ENCODE measurements at regions not wholly inside any gene's neighbourhood (a gene's known extent, or its start where the extent isn't known, plus 50 kb on each side); places are given as distances from the start of the nearest gene placed in this dataset.

DNA sequence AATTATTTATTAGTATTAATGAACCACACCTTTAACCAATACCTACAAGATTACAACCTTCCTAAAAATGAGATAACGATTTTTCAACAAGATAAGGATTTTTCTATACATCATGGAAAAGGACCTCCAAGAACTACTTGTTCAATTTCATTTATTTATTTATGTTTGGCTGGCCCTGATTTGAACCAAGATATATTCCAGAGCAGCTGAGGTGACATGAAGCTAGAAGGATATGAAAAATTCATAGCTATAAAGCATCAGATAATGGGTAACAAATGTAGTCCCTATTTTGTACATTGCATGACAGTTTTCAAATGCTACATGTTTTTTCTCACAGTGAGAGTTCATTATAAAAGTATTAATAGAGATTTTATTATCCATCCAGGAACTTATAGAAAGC, 798.5 kb upstream of the ARRDC3 start:
- intact Hi-C loops (cut with DNase I; ENCODE audit: low total_unique reads), result no loop called here
- Histone ChIP-seq H3K27me3 (replicated peaks in 1 of 7) (no peaks in the 10 kb centered on the region), H3K27ac (no peak overlapping the region), H3K36me3 (no peaks in the 10 kb centered on the region), H3K9me3 (no peaks in the 10 kb centered on the region), H3K4me3 (no peak overlapping the region), H3K4me1 (no peaks in the 10 kb centered on the region)
- no peak for DNase-seq
- TF ChIP-seq POLR2AphosphoS5 (IDR thresholded peaks at IDR 0.05) (no peak), POLR2A (IDR thresholded peaks at IDR 0.05) (no peak)
- TF ChIP-seq, protein P1, sequence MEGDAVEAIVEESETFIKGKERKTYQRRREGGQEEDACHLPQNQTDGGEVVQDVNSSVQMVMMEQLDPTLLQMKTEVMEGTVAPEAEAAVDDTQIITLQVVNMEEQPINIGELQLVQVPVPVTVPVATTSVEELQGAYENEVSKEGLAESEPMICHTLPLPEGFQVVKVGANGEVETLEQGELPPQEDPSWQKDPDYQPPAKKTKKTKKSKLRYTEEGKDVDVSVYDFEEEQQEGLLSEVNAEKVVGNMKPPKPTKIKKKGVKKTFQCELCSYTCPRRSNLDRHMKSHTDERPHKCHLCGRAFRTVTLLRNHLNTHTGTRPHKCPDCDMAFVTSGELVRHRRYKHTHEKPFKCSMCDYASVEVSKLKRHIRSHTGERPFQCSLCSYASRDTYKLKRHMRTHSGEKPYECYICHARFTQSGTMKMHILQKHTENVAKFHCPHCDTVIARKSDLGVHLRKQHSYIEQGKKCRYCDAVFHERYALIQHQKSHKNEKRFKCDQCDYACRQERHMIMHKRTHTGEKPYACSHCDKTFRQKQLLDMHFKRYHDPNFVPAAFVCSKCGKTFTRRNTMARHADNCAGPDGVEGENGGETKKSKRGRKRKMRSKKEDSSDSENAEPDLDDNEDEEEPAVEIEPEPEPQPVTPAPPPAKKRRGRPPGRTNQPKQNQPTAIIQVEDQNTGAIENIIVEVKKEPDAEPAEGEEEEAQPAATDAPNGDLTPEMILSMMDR (IDR thresholded peaks at IDR 0.05 in 8 of 11, conservative IDR thresholded peaks at IDR 0.05 in 3 of 11), result no peak
- WGBS, 5 donors, result 68 to 80% (median 77%) methylated on average over 1 of the region's 1 CpG

DNA sequence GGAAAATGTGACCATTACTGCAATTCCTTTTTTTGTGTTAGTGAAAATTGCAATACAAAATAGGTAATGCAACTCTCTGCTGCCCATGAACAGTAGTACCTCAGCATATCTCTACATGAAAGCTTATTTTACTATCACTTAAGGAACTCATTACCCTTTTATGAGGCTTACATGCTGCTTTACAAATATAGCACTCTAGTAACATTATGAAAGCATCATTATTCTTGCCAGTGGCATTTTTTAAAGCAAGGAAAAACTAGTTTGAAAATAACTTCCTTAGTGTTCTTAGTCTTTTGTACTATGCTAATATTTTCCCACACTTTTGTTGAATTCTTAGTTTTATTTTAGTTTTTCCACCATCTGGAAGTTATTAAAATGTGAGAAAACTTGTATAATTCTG, 797.3 kb upstream of the ARRDC3 start:
- Histone ChIP-seq H3K4me3 (no peak overlapping the region), H3K27me3 (replicated peaks in 1 of 7) (no peaks in the 10 kb centered on the region), H3K4me1 (no peaks in the 10 kb centered on the region), H3K9me3 (no peaks in the 10 kb centered on the region), H3K27ac (no peak overlapping the region), H3K36me3 (no peaks in the 10 kb centered on the region)
- intact Hi-C loops (cut with DNase I; ENCODE audit: low total_unique reads), result no loop called here
- no peak for DNase-seq
- TF ChIP-seq, protein P1 (IDR thresholded peaks at IDR 0.05 in 8 of 11, conservative IDR thresholded peaks at IDR 0.05 in 3 of 11), result no peak
- TF ChIP-seq POLR2A (IDR thresholded peaks at IDR 0.05) (no peak), POLR2AphosphoS5 (IDR thresholded peaks at IDR 0.05) (no peak)

DNA sequence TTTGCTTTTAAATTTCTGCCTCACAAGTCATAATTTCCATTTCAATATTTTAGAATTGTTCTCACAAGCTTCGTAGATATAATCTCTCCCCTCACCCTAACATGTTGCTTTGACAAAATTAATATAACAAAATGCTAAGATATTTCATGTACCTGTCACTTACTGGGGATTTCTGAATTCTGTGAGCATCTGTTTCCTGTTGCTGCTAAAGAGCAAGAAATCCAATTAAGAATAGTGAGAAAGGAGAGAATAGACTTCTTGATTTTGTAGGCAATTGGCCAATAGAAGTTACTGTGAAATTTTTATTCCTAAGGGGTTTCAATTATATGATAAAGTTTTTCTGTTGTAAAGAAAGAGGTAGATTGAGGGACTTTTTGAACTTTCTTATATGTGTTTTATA, 796.5 kb upstream of the ARRDC3 start:
- Histone ChIP-seq H3K27ac (no peak overlapping the region), H3K4me1 (no peaks in the 10 kb centered on the region), H3K9me3 (no peaks in the 10 kb centered on the region), H3K36me3 (no peaks in the 10 kb centered on the region), H3K27me3 (replicated peaks in 1 of 7) (no peaks in the 10 kb centered on the region), H3K4me3 (no peak overlapping the region)
- no peak for TF ChIP-seq POLR2AphosphoS5 (IDR thresholded peaks at IDR 0.05)
- no peak for TF ChIP-seq POLR2A (IDR thresholded peaks at IDR 0.05)
- TF ChIP-seq, protein P1 (IDR thresholded peaks at IDR 0.05 in 8 of 11, conservative IDR thresholded peaks at IDR 0.05 in 3 of 11), result no peak
- no peak for DNase-seq
- 15 to 36% (median 19%) methylated on average over 1 of the region's 1 CpG for WGBS, 5 donors
- intact Hi-C loops (cut with DNase I; ENCODE audit: low total_unique reads), result no loop called here

DNA sequence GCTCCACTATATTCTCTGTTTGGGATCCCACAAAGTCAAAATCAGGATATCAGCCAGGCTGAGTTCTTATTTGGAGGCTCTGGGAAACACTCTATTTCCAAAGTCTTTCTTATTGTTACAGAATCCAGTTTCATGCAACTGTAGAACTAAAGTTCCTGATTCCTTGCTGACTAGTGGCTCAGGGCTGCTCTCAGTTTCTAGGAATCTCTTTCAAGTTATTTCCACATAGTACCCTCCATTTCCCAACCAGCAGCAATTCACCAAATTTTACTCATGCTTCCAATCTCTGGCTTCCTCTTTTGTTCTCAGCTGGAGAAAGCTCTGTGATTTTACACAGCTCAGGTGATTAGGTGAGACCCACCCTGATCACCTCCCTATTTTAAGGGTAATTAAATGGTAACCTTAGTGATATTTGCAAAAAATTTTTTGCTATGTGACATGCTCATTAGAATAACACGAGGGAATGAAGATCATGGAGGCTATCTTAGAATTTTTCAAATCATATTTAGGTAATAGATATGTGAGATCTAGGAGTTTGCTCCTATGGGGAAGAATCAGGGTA, 794.9 kb upstream of the ARRDC3 start:
- Histone ChIP-seq H3K27ac (no peak overlapping the region), H3K4me3 (no peak overlapping the region), H3K9me3 (no peaks in the 10 kb centered on the region), H3K36me3 (no peaks in the 10 kb centered on the region), H3K4me1 (no peaks in the 10 kb centered on the region), H3K27me3 (replicated peaks in 1 of 7) (no peaks in the 10 kb centered on the region)
- TF ChIP-seq, protein P1 (IDR thresholded peaks at IDR 0.05 in 8 of 11, conservative IDR thresholded peaks at IDR 0.05 in 3 of 11), result no peak
- no peak for TF ChIP-seq POLR2AphosphoS5 (IDR thresholded peaks at IDR 0.05)
- intact Hi-C loops (cut with DNase I; ENCODE audit: low total_unique reads), result no loop called here
- WGBS, 5 donors, result 30 to 58% (median 42%) methylated on average over 1 of the region's 1 CpG
- DNase-seq, result no peak

All from spleen (tissue), 11 donors.